GM18508 (cell line): ENCODE measurements at regions not wholly inside any gene's neighbourhood (a gene's known extent, or its start where the extent isn't known, plus 50 kb on each side); places are given as distances from the start of the nearest gene placed in this dataset.
"Not testable (repeated sequence)": the region's sequence is repeated elsewhere in the genome, so short reads cannot be mapped to it uniquely, and the experiment has no call there.

ENCODE experiments used
- ATAC-seq: cut with Tn5 transposase; IDR thresholded peaks from one replicate; pipeline ENCODE4 v1.9.1; 2021; ENCODE audit warnings: moderate number of reproducible peaks; ENCODE audit not compliant: insufficient read depth, unreplicated experiment

- ATAC-seq: no peak
These were observed 204.3 kb upstream of the SEL1L start for GRCh38 chr14:81737938-81738337.

GRCh38 chr14:81738946-81739659 lies 205.4 kb upstream of the SEL1L start:
- no peak for ATAC-seq

- ATAC-seq: no peak
These were observed 210.0 kb upstream of the SEL1L start for GRCh38 chr14:81743605-81744004.

DNA sequence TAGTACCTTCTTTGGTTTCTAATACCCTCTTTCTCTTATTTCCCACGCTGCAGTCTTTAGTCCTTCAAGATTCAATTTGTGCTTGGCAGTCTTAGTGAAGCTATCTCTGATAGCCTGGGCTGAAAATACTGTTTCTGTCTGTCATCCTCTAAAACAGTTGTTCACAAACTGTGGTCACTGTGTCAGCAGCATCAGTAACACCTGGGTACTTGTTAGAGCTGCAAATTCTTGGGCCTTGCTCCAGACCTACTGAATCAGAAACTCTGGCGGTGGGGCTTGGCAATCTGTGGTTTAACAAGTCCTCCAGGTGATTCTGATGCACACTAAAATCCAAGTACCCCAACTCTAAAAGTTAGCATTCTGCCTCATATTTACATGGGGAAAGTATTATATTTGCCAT lies 217.5 kb upstream of the SEL1L start:
- no peak for ATAC-seq

GRCh38 chr14:81759541-81759940 lies 225.9 kb upstream of the SEL1L start:
- ATAC-seq: no peak

- ATAC-seq: peak; percentile 58
These were observed 232.1 kb upstream of the SEL1L start for GRCh38 chr14:81765651-81766275.

GRCh38 chr14:81766321-81766915 lies 232.8 kb upstream of the SEL1L start:
- ATAC-seq: no peak

- no peak for ATAC-seq
These were observed 233.8 kb upstream of the SEL1L start for GRCh38 chr14:81767266-81767995.

DNA sequence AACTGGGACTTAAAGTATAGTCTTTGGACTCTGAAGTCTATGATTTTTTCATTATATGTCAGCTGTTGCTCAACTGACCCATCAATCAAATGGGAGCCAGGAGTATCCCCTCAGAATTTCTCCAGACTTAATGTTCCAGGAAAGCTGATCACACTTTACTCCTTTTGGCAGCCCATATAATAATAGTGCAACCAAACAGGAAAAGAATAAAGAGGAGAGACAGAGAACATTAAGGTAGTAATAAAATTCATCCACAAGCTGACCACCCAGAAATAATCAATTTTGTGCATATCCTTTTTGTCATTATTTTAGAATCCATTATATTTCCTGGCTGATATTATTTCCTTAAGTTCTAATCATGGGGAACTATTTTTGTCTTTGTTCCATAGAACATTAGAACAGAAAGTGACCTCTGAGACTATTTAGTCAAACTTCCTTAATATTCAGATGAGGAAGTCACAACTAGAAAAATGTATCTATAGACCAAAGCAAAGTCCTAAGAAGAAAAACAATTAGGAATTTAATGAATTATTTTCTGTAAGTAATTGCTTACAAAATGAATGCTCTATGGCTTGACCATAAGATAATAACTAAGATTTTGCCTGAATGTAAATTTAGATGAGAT lies 238.1 kb upstream of the SEL1L start:
- no peak for ATAC-seq

GRCh38 chr14:81772381-81772780 lies 238.7 kb upstream of the SEL1L start:
- no peak for ATAC-seq

- no peak for ATAC-seq
These were observed 242.9 kb upstream of the SEL1L start for GRCh38 chr14:81776531-81776930.

- not testable (repeated sequence) for ATAC-seq
These were observed 248.1 kb upstream of the SEL1L start for GRCh38 chr14:81781798-81782197.

DNA sequence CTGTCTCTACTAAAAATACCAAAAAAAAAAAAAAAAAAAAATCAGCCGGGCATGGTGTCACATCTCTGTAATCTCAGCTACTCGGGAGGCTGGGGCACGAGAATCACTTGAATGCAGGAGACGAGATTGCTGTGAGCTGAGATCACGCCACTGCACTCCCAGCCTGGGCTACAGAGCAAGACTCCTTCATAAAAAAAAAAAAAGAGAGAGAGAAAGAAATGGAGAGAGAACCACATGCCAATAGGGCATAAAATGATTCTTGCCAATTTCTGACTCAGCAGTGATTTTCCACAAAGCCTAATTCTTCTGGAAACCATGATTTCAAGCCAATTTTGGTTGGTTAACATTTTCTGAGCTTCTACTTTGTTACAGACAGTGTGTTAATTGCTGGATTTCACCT lies 250.4 kb upstream of the SEL1L start:
- no peak for ATAC-seq

- ATAC-seq: no peak
These were observed 263.7 kb upstream of the SEL1L start for GRCh38 chr14:81797315-81797714.

DNA sequence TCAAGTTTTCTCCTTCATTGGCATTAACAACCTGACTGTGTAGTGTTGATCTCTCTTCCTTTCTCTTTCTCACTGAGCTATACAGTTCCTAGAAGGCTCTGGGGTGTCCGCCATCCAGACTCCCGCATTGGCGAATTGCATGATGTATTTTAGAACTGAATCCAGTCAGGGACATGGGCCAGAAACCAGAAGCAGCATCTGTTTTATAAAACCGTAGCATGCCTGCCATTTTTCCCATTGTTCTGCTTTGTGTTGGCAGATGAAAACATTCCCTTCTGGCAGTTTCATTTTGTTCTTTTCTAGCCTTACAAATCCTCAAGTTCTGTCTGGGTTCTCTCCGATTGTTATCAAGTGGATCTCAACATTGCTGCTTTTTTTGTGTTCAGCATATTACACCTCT lies 268.3 kb upstream of the SEL1L start:
- ATAC-seq: no peak

GRCh38 chr14:81802341-81802740 lies 268.7 kb upstream of the SEL1L start:
- no peak for ATAC-seq

GRCh38 chr14:81805785-81806184 lies 272.1 kb upstream of the SEL1L start:
- ATAC-seq: no peak

DNA sequence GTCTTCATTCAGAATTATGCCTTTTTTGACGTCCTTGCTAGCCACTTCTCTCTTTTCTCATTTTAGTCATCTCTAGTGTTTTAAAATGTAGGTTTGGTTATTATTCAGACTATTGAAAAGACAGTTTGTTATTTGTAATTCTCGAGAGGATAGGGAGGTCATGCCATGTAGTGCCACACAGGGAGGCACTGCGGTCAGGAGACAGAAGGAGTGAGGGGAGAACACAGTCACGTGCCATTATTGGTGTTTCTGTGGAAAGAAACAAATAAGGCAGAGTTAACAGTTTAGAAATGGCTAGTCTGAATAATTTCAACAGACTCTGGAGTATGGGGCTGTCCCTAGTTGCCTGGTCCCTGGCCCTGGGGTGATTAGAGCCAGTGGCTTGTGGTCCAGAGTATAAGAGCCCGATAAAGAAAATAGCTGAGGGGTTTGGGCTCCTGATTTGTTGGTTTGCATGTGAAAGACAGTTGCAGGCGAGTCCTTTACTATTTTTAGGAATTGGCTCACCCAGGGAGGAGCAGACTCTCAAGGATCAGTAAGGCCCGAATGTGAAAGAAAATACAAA lies 278.1 kb upstream of the SEL1L start:
- ATAC-seq: no peak

GRCh38 chr14:81818271-81818670 lies 284.6 kb upstream of the SEL1L start:
- no peak for ATAC-seq

DNA sequence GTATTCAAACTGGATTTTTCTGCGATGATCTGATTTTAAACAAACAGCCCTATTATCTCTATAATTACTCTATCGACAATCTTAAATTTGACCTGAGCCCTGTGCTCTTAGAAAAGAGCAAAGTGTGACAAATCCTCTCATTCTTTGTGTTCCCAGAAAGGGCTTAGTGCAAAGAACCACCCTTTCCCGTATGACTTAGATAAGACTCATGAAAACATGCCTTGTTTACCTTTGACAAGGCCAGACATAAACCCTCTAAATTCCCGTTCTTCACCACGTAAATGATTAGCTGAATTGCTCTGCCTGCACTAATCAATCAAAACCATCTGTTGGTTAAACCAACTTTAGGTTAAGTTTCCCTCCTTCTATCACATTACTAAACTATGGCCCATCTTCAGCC lies 285.7 kb upstream of the SEL1L start:
- ATAC-seq: no peak
